Fibroblast of lung (primary cell): ENCODE measurements at regions not wholly inside any gene's neighbourhood (a gene's known extent, or its start where the extent isn't known, plus 50 kb on each side); places are given as distances from the start of the nearest gene placed in this dataset.

ENCODE experiments used
- CTCF ChIP-seq, 2 donors: IDR thresholded peaks in 1 of 2; conservative IDR thresholded peaks in 1 of 2; 1 replicate in 1 of 2; 2 replicates in 1 of 2; pipeline ENCODE4 v1.5.1; 2011 to 2012; ENCODE audit warnings: low read length in 2 of 2, control low read depth in 1 of 2, inconsistent platforms in 1 of 2, low read depth in 1 of 2, mild to moderate bottlenecking in 1 of 2
- EZH2 ChIP-seq: IDR thresholded peaks from 2 replicates; pipeline ENCODE4 v1.5.1; 2012; ENCODE audit warnings: low read length, control low read depth, mild to moderate bottlenecking; ENCODE audit errors: missing control alignments

GRCh38 chr5:2206293-2207108, 323.8 kb upstream of the IRX4 start:
- no peak for TF ChIP-seq CTCF (conservative IDR thresholded peaks at IDR 0.05 in 1 of 2, IDR thresholded peaks at IDR 0.05 in 1 of 2; ENCODE audit: low read depth in 1 of 2, low read length in 2 of 2)
- TF ChIP-seq EZH2, result no peak
